ENCODE measurements at regions not wholly inside any gene's neighbourhood (a gene's known extent, or its start where the extent isn't known, plus 50 kb on each side); places are given as distances from the start of the nearest gene placed in this dataset.
"Not testable (repeated sequence)": the region's sequence is repeated elsewhere in the genome, so short reads cannot be mapped to it uniquely, and the experiment has no call there.

- Mint-ChIP-seq H3K9me3 (peaks cover 11 to 13% of the 10 kb centered on the region in 2 donors), H3K4me3 (no peak overlapping the region), H3K27me3 (no peaks in the 10 kb centered on the region), H3K4me1 (no peaks in the 10 kb centered on the region), H3K27ac (no peak overlapping the region)
- ATAC-seq (no peak), DNase-seq (no peak)
These were observed 756.5 kb upstream of the LRRTM1 start for GRCh38 chr2:81061016-81061415.

- Mint-ChIP-seq H3K9me3 (peaks cover 15 to 18% of the 10 kb centered on the region in 2 donors), H3K4me3 (no peak overlapping the region), H3K4me1 (no peaks in the 10 kb centered on the region), H3K27ac (no peak overlapping the region), H3K27me3 (no peaks in the 10 kb centered on the region)
- ATAC-seq (no peak), DNase-seq (no peak)
These were observed 746.1 kb upstream of the LRRTM1 start for GRCh38 chr2:81050580-81051095.

- no peak for DNase-seq
- no peaks in the 10 kb centered on the region for H3K27me3 Mint-ChIP-seq
- no peak for ATAC-seq
- H3K27ac Mint-ChIP-seq, result no peak overlapping the region
- peaks cover 12 to 22% of the 10 kb centered on the region in 2 donors for H3K9me3 Mint-ChIP-seq
- no peaks in the 10 kb centered on the region for H3K4me1 Mint-ChIP-seq
- H3K4me3 Mint-ChIP-seq, result no peak overlapping the region
These were observed 739.1 kb upstream of the LRRTM1 start for GRCh38 chr2:81043681-81044080.

GRCh38 chr2:81007104-81007503 lies 702.6 kb upstream of the LRRTM1 start:
- H3K4me3 Mint-ChIP-seq, result no peak overlapping the region
- ATAC-seq, result no peak
- no peak overlapping the region for H3K27ac Mint-ChIP-seq
- no peaks in the 10 kb centered on the region for H3K4me1 Mint-ChIP-seq
- DNase-seq, result no peak
- peaks cover 16 to 27% of the 10 kb centered on the region in 2 donors for H3K9me3 Mint-ChIP-seq
- H3K27me3 Mint-ChIP-seq, result no peaks in the 10 kb centered on the region

- H3K27ac Mint-ChIP-seq, result no peak overlapping the region
- DNase-seq, result no peak
- ATAC-seq, result no peak
- H3K4me3 Mint-ChIP-seq, result no peak overlapping the region
- H3K27me3 Mint-ChIP-seq, result no peaks in the 10 kb centered on the region
- peaks cover 27 to 37% of the 10 kb centered on the region in 2 donors for H3K9me3 Mint-ChIP-seq
- no peaks in the 10 kb centered on the region for H3K4me1 Mint-ChIP-seq
These were observed 698.4 kb upstream of the LRRTM1 start for GRCh38 chr2:81002906-81003305.

- H3K27ac Mint-ChIP-seq, result no peak overlapping the region
- no peak overlapping the region for H3K4me3 Mint-ChIP-seq
- ATAC-seq (no peak), DNase-seq (no peak)
- peaks cover 7 to 14% of the 10 kb centered on the region in 2 donors for H3K9me3 Mint-ChIP-seq
- H3K27me3 Mint-ChIP-seq, result no peaks in the 10 kb centered on the region
- H3K4me1 Mint-ChIP-seq, result no peaks in the 10 kb centered on the region
These were observed 682.9 kb upstream of the LRRTM1 start for GRCh38 chr2:80987466-80987865.

- no peak overlapping the region for H3K4me3 Mint-ChIP-seq
- no peak overlapping the region for H3K27ac Mint-ChIP-seq
- DNase-seq (no peak), ATAC-seq (no peak)
- no peaks in the 10 kb centered on the region for H3K4me1 Mint-ChIP-seq
- H3K9me3 Mint-ChIP-seq, result peaks cover 25 to 49% of the 10 kb centered on the region in 2 donors
- H3K27me3 Mint-ChIP-seq, result no peaks in the 10 kb centered on the region
These were observed 665.3 kb upstream of the LRRTM1 start for GRCh38 chr2:80969900-80970299.

- ATAC-seq (no peak), DNase-seq (no peak)
- Mint-ChIP-seq H3K27me3 (no peaks in the 10 kb centered on the region), H3K4me1 (no peaks in the 10 kb centered on the region), H3K27ac (no peak overlapping the region), H3K9me3 (peaks cover 24 to 51% of the 10 kb centered on the region in 2 donors), H3K4me3 (no peak overlapping the region)
These were observed 663.9 kb upstream of the LRRTM1 start for GRCh38 chr2:80968450-80968849.

GRCh38 chr2:80947601-80948130 lies 643.1 kb upstream of the LRRTM1 start:
- Mint-ChIP-seq H3K4me1 (no peaks in the 10 kb centered on the region), H3K27ac (no peak overlapping the region), H3K27me3 (no peaks in the 10 kb centered on the region), H3K4me3 (no peak overlapping the region), H3K9me3 (peaks cover 5 to 19% of the 10 kb centered on the region in 2 donors)
- no peak for ATAC-seq
- no peak for DNase-seq

- Mint-ChIP-seq H3K27ac (no peak overlapping the region), H3K27me3 (no peaks in the 10 kb centered on the region), H3K4me3 (no peak overlapping the region), H3K9me3 (peaks cover 4 to 13% of the 10 kb centered on the region in 2 donors), H3K4me1 (no peaks in the 10 kb centered on the region)
- ATAC-seq, result no peak
- no peak for DNase-seq
These were observed 638.9 kb upstream of the LRRTM1 start for GRCh38 chr2:80943487-80943886.

GRCh38 chr2:80942766-80943165 lies 638.2 kb upstream of the LRRTM1 start:
- Mint-ChIP-seq H3K4me3 (no peak overlapping the region), H3K27me3 (no peaks in the 10 kb centered on the region), H3K4me1 (no peaks in the 10 kb centered on the region), H3K9me3 (peaks cover 11 to 12% of the 10 kb centered on the region in 2 donors), H3K27ac (no peak overlapping the region)
- DNase-seq (no peak), ATAC-seq (no peak)

GRCh38 chr2:80938463-80938862 lies 633.9 kb upstream of the LRRTM1 start:
- no peak for ATAC-seq
- DNase-seq, result no peak
- Mint-ChIP-seq H3K27me3 (no peaks in the 10 kb centered on the region), H3K9me3 (peaks cover 15 to 25% of the 10 kb centered on the region in 2 donors), H3K4me3 (no peak overlapping the region), H3K4me1 (no peaks in the 10 kb centered on the region), H3K27ac (no peak overlapping the region)

GRCh38 chr2:80931820-80932219 lies 627.3 kb upstream of the LRRTM1 start:
- ATAC-seq, H3K4me1 Mint-ChIP-seq, H3K27ac Mint-ChIP-seq, DNase-seq, H3K27me3 Mint-ChIP-seq, H3K4me3 Mint-ChIP-seq: not testable (repeated sequence)
- H3K9me3 Mint-ChIP-seq, result peaks cover 17 to 21% of the 10 kb centered on the region in 2 donors

GRCh38 chr2:80930777-80931176 lies 626.2 kb upstream of the LRRTM1 start:
- Mint-ChIP-seq H3K9me3 (peaks cover 17 to 21% of the 10 kb centered on the region in 2 donors), H3K4me3 (no peak overlapping the region), H3K4me1 (no peaks in the 10 kb centered on the region), H3K27ac (no peak overlapping the region), H3K27me3 (no peaks in the 10 kb centered on the region)
- no peak for DNase-seq
- no peak for ATAC-seq

GRCh38 chr2:80926168-80926567 lies 621.6 kb upstream of the LRRTM1 start:
- no peak overlapping the region for H3K4me3 Mint-ChIP-seq
- H3K27ac Mint-ChIP-seq, result no peak overlapping the region
- no peak for DNase-seq
- H3K9me3 Mint-ChIP-seq, result peaks cover 20 to 26% of the 10 kb centered on the region in 2 donors
- no peaks in the 10 kb centered on the region for H3K27me3 Mint-ChIP-seq
- no peak for ATAC-seq
- no peaks in the 10 kb centered on the region for H3K4me1 Mint-ChIP-seq

- DNase-seq, result no peak
- H3K27me3 Mint-ChIP-seq, result no peaks in the 10 kb centered on the region
- H3K4me3 Mint-ChIP-seq, result no peak overlapping the region
- H3K27ac Mint-ChIP-seq, result peak overlapping the region in 1 of 2 donors; percentile 93
- H3K4me1 Mint-ChIP-seq, result no peaks in the 10 kb centered on the region
- H3K9me3 Mint-ChIP-seq, result peaks cover 21 to 34% of the 10 kb centered on the region in 2 donors
- ATAC-seq, result no peak
These were observed 592.0 kb upstream of the LRRTM1 start for GRCh38 chr2:80896576-80896975.

- no peak for ATAC-seq
- Mint-ChIP-seq H3K27me3 (no peaks in the 10 kb centered on the region), H3K27ac (no peak overlapping the region), H3K4me3 (no peak overlapping the region), H3K4me1 (no peaks in the 10 kb centered on the region), H3K9me3 (peaks cover 17 to 28% of the 10 kb centered on the region in 2 donors)
- DNase-seq, result no peak
These were observed 589.9 kb upstream of the LRRTM1 start for GRCh38 chr2:80894486-80894885.

All from stimulated activated naive CD8-positive, alpha-beta T cell treated with anti-CD3 and anti-CD28 coated beads, Interleukin-15, amount 100 ng/mL, for 72 hours (primary cell).